Prostate gland (tissue), 2 donors: ENCODE measurements at regions not wholly inside any gene's neighbourhood (a gene's known extent, or its start where the extent isn't known, plus 50 kb on each side); places are given as distances from the start of the nearest gene placed in this dataset.

ENCODE experiments used
- POLR2AphosphoS5 ChIP-seq: sonication (generic); formaldehyde crosslinking; IDR thresholded peaks from one replicate; pipeline ENCODE4 v1.6.1; 2017; ENCODE audit warnings: antibody characterized with exemption
- TF ChIP-seq, protein P1 (sequence below), 4 experiments: fragments of 200-600 bp in 2 of 4; fragments of 450-650 bp in 2 of 4; sonication (generic) in 2 of 4; IDR thresholded peaks; 1 replicate in 3 of 4; 2 replicates in 1 of 4; pipeline ENCODE4 v1.5.1; 2016 to 2019; ENCODE audit warnings: antibody characterized with exemption in 4 of 4, mild to moderate bottlenecking in 2 of 4, moderate library complexity in 2 of 4

DNA sequence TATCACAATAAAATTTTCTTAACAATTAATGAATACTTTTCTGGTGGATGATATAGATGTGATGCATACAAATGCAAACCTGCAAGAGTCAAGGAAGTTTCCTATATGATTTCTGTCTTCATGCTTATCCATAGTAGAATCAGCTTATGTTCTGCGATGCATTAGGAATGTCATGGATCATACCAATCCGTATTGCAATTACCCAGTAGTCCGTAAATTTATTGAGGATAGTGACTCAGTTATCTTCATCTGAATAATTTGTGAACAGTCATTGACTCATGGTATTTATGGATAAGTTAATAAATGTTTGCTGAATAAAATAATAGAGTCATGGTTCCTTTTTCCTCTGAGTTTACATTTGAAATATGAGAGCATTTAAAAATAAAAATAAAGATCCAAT is 483.4 kb downstream of the LRFN5 start:
- TF ChIP-seq, protein P1, sequence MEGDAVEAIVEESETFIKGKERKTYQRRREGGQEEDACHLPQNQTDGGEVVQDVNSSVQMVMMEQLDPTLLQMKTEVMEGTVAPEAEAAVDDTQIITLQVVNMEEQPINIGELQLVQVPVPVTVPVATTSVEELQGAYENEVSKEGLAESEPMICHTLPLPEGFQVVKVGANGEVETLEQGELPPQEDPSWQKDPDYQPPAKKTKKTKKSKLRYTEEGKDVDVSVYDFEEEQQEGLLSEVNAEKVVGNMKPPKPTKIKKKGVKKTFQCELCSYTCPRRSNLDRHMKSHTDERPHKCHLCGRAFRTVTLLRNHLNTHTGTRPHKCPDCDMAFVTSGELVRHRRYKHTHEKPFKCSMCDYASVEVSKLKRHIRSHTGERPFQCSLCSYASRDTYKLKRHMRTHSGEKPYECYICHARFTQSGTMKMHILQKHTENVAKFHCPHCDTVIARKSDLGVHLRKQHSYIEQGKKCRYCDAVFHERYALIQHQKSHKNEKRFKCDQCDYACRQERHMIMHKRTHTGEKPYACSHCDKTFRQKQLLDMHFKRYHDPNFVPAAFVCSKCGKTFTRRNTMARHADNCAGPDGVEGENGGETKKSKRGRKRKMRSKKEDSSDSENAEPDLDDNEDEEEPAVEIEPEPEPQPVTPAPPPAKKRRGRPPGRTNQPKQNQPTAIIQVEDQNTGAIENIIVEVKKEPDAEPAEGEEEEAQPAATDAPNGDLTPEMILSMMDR (IDR thresholded peaks at IDR 0.05) = no peak
- no peak for TF ChIP-seq POLR2AphosphoS5
